ENCODE measurements at regions not wholly inside any gene's neighbourhood (a gene's known extent, or its start where the extent isn't known, plus 50 kb on each side); places are given as distances from the start of the nearest gene placed in this dataset.

DNA sequence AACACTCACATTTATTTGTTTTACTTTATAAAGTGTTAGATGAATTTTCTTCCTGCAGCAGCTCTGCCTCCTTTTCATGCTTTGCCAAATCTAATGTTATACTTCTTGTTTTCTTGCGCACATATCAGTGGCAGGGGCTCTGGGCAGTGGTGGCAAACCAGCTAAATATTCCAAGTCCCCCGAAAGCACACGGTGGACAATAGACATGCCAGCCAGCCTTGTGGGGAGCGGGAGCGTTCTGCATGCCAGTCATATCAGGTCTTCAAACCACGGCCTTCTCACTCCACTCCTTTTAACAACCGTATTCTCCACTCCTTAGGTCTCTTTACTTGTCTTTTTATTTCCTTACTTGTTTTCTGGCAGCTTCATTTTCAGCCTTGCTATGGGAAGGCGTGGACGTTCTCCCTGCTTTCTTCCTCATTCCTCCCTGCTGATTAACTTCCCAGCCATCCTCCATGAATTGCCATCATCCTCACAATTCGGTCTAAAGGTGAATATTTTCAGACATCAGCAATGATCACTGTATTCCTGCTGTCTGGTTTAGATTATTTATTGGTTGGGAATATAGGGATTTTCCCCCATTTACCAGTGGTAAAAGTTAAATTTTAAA lies 77.1 kb upstream of the WASF3 start:
- intact Hi-C loops (cut with micrococcal nuclease): loop anchor here (5.0 kb wide), 1 partner anchor 293 kb away; no protein-coding TSS in a partner anchor
- Histone ChIP-seq H4K8ac (ENCODE audit: low read depth in 2 of 2, low read length in 2 of 2) (peak overlapping the region; percentile 72 to 99), H3K4me2 (ENCODE audit: low read depth, low read length) (peak overlapping the region; percentile 19), H3K27me3 (ENCODE audit: control insufficient read depth, insufficient read depth, low read length) (no peaks in the 10 kb centered on the region), H4K91ac (ENCODE audit: insufficient read depth, low read depth, low read length) (peak overlapping the region; percentile 81), H2AK5ac (ENCODE audit: low read depth, low read length) (peak overlapping the region; percentile 42; the same call in 1 of the 2 replicates), H3K9ac (ENCODE audit: low read depth, low read length) (peak overlapping the region; percentile 30), H3K4me1 (ENCODE audit: control insufficient read depth, insufficient read depth, low read length) (peaks cover 12% of the 10 kb centered on the region), H3K4ac (ENCODE audit: low read depth, low read length) (peak overlapping the region; percentile 51), H3K9me1 (ENCODE audit: insufficient read depth, low read length) (peaks cover 9% of the 10 kb centered on the region; the same call in 1 of the 2 replicates), H3K14ac (replicated peaks; ENCODE audit: low read depth, low read length) (peak overlapping the region; percentile 87), H2BK120ac (ENCODE audit: low read depth, low read length) (peak overlapping the region; percentile 86), H3K4me3 (ENCODE audit: insufficient read depth, low read depth, low read length) (no peak overlapping the region), H3K9me3 (ENCODE audit: control insufficient read depth, insufficient read depth, low read length) (no peaks in the 10 kb centered on the region), H3K36me3 (ENCODE audit: control insufficient read depth, insufficient read depth, low read length) (no peaks in the 10 kb centered on the region), H3K56ac (ENCODE audit: extremely low read depth, insufficient read depth, low read length) (no peak overlapping the region; the same call in 1 of the 2 replicates), H2BK15ac (ENCODE audit: low read depth, low read length) (peak overlapping the region; percentile 93; the same call in 2 of the 3 replicates), H3K23ac (ENCODE audit: low read depth, low read length) (no peak overlapping the region; the same call in 1 of the 2 replicates), H4K20me1 (ENCODE audit: insufficient read depth, low read length) (no peaks in the 10 kb centered on the region), H2BK20ac (ENCODE audit: low read depth, low read length) (peak overlapping the region; percentile 54), H3K18ac (ENCODE audit: low read depth, low read length) (peak overlapping the region; percentile 87; the same call in 1 of the 2 replicates), H2AFZ (replicated peaks; ENCODE audit: low read length, poor library complexity) (peak overlapping the region; percentile 93), H2BK5ac (ENCODE audit: low read depth, low read length, poor library complexity, severe bottlenecking) (peak overlapping the region; percentile 80), H3K27ac (ENCODE audit: insufficient read depth, low read length) (no peak overlapping the region), H4K5ac (ENCODE audit: low read depth, low read length) (peak overlapping the region; percentile 92), H2AK9ac (replicated peaks; ENCODE audit: low read depth, low read length, poor library complexity) (peak overlapping the region; percentile 69), H3K79me1 (ENCODE audit: low read depth in 1 of 2, low read length in 2 of 2) (no peaks in the 10 kb centered on the region)
- DNase-seq (peak; percentile 55), ATAC-seq (ENCODE audit: low read depth) (0 out of 2 replicates have a peak, but pooled peaks have one; percentile 9)
- ChIA-PET CTCF (no interaction called here), POLR2A (ENCODE audit: unreplicated experiment) (interaction anchor here (0.5 kb wide), 1 partner anchor 15 kb away, joined by 4 read pairs; no protein-coding TSS in a partner anchor)
- WGBS, 2 experiments (ENCODE audit: extremely low coverage in 2 of 2, insufficient read length in 1 of 2): 40% methylated on average over 1 of the region's 10 CpGs; no CpG with 5 or more reads in 1 of the 2 experiments
- BruUV-seq (replicated peaks): no TSS peak
- in situ Hi-C loops (cut with MboI; ENCODE audit: low sequenced_read_pairs): no loop called here
- TF ChIP-seq MAZ (IDR thresholded peaks at IDR 0.05; ENCODE audit: borderline replicate concordance, low read depth, low read length) (no peak), CEBPB (IDR thresholded peaks at IDR 0.05; ENCODE audit: low read depth, low read length) (no peak), RCOR1 (IDR thresholded peaks at IDR 0.05; ENCODE audit: insufficient replicate concordance, low read length) (no peak), POLR2A (IDR thresholded peaks at IDR 0.05; ENCODE audit: low read depth, low read length) (no peak), RFX5 (IDR thresholded peaks at IDR 0.05; ENCODE audit: low read depth, low read length) (no peak), NFE2L2 (IDR thresholded peaks at IDR 0.05; ENCODE audit: low read depth, low read length) (no peak), RAD21 (IDR thresholded peaks at IDR 0.05; ENCODE audit: low read length) (no peak)
- dilution Hi-C loops (cut with HindIII; ENCODE audit: low sequenced_read_pairs, unreplicated experiment): no loop called here

Data from IMR-90 (cell line).